Stimulated activated CD8-positive, alpha-beta memory T cell treated with anti-CD3 and anti-CD28 coated beads, Interleukin-4, amount 100 ng/mL, for 4 hours (primary cell): ENCODE measurements at regions not wholly inside any gene's neighbourhood (a gene's known extent, or its start where the extent isn't known, plus 50 kb on each side); places are given as distances from the start of the nearest gene placed in this dataset.

ENCODE experiments used
- DNase-seq, 2 donors: peaks; one replicate each; pipeline ENCODE4 v3.0.0-alpha.2; 2020; ENCODE audit warnings: low read depth in 2 of 2, low spot score in 1 of 2

GRCh38 chr18:10301831-10302483 is 152.5 kb upstream of the APCDD1 start:
- no peak for DNase-seq

DNA sequence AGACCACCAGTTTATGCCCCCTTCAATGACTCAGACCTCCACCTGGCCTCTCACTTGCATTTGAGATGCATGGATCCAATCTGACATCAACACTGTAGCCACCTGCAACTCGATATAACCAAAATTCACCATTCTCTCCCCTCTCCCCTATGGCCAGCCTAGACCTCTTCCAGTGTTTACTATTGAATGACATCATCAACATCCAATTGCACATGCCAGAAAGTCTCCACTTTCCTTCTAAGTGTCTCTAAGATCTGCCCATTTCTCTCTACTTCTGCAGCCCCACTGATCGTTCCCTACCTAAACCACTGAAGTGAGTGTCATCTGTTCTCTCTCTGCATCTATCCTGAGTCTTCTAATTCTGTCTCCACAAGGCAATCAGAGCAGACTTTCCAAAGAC is 151.3 kb upstream of the APCDD1 start:
- no peak for DNase-seq

DNA sequence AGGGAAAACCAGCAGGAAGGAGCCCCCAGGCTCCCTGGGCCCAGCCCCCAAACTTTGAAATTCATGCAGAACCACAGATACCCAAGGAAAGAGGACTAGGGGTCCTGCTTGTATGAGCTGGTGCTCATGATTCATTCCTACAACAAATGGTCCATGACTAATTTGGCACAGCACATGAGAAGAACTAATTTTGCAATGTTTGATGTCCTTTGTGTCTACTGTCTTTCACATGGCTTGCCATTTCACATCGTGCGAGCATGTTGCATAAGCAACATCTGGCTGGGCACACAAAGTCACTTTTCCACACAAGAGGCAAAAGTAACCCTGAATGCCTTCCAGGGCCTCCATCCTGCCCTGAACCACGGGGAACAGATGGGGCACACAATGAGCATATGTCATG is 149.6 kb upstream of the APCDD1 start:
- DNase-seq, result no peak

- DNase-seq, result no peak
Measured at GRCh38 chr18:10306779-10307178, 147.7 kb upstream of the APCDD1 start.

GRCh38 chr18:10308154-10308553 is 146.3 kb upstream of the APCDD1 start:
- DNase-seq, result no peak

- no peak for DNase-seq
Measured at GRCh38 chr18:10310626-10311025, 143.8 kb upstream of the APCDD1 start.

DNA sequence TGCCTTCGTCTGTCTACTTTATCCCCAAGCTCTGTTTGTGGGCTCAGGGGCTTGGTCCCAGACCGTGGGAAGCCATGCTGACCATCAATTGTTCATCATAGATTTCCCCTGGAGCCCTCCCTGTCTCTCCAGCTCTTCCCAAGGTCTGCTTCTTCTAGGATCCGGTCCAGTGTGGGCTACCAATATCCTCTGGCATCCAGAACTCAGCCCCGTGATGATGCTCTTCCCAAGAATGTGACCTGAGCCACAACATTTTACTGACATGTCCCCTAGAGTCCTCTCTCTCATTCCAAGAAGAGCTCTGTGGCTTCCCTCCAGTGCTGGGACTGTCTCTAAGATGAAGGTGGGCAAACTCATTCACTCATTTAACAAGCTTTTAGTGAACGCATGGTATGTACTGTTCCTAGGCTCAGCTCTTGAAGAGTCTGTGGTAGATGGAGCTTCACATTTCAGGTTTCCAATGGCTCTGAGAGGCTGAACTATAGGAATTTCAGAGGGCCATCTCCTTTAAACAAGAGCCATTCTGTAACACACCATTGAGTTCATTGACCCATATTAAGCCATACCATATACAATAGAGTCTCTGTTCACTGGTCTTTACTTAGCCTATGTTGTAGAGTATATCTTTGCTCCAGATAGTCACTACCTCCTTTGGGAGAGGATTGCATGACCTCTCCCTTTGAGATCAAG is 142.0 kb upstream of the APCDD1 start:
- DNase-seq, result no peak

GRCh38 chr18:10313016-10313342 is 141.5 kb upstream of the APCDD1 start:
- no peak for DNase-seq

- DNase-seq, result no peak
Measured at GRCh38 chr18:10314066-10314465, 140.4 kb upstream of the APCDD1 start.

DNA sequence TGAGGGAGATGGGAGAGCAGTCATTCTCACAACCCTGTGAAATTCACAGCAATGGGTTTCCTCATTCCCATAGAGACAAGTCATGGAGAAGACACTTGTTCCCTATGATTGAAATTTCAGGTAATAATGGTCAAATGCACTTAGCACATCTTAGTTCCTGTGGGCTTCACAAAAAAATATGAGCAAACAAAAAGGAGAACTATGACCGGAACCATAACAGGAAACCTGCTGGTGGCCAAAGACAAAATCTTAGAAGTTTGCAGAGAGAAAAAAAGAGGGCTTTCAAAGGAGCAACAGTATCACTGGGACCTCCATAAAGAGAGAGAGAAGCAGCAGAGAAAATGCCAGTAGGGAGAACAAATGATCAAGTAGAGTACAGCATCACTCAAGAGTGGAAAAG is 138.9 kb upstream of the APCDD1 start:
- DNase-seq, result no peak

- no peak for DNase-seq
Measured at GRCh38 chr18:10316778-10317177, 137.7 kb upstream of the APCDD1 start.

DNA sequence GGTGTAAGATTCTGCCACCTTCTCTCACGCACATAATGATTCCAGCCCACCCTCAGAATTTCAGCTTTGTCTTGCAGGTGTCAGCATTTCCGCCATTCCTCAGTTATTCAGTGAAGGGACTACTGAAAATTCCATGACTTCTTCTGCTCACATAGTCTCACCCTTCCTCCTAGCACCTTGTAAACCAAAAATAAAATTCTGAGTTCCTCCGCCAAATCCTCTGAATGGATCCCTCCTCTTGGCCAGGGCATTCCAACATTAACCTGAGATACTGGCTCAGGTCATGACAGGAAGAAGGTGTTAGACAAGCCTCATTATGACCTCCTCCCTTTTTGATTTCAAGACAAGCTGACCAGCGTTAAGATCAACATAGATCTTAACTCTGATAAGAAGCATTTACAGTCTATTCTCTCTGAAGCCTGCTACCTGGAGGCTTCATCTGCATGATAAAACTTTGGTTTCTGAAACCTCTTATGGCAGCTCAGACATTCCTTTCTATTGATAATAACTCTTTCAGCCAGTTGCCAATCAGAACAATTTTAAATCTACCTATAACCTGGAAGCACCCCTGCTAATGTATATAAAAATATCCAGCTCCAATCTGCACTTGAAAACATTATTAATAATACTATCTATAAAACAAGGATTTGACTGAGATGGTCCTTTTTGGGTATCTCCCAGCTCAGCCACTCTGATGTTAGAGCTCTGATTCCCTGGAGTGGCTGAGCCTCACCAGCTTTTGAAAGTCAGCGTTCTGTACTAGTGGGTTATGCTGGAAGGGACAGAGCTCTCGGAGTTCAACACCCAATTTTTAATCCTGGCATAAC is 136.4 kb upstream of the APCDD1 start:
- no peak for DNase-seq

DNA sequence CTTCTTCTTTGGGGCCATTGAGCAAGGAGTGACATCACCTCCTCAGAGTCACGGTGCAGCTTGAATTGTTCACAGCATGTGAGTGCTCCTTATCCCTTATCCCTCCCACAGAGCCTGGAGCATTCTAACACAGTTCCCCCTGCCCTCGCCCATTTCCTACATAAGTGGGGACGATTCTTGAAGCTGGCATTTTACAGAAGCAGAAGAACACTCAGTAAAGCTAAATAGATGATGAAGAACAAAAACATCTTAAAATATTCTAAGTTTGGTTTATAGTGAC is 135.8 kb upstream of the APCDD1 start:
- no peak for DNase-seq

DNA sequence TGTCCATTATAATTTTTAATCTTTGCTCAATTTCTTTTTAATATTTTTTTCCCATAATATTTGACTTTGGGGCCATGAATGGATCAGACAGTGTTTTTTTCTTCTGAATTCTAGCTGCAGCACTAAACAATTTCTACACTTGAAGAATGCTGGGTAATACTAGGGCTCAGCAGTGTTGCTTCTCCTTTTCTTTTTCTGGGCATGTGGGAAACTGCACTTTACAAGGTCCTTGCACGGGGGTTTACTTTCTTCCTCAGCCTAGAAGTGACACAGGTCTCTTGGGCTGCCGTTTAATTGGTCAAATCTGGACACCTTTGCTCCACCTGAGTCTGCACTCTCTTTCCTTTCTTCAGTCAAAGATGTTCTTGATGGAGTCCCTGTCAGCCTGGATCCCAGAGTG is 135.4 kb upstream of the APCDD1 start:
- no peak for DNase-seq

DNA sequence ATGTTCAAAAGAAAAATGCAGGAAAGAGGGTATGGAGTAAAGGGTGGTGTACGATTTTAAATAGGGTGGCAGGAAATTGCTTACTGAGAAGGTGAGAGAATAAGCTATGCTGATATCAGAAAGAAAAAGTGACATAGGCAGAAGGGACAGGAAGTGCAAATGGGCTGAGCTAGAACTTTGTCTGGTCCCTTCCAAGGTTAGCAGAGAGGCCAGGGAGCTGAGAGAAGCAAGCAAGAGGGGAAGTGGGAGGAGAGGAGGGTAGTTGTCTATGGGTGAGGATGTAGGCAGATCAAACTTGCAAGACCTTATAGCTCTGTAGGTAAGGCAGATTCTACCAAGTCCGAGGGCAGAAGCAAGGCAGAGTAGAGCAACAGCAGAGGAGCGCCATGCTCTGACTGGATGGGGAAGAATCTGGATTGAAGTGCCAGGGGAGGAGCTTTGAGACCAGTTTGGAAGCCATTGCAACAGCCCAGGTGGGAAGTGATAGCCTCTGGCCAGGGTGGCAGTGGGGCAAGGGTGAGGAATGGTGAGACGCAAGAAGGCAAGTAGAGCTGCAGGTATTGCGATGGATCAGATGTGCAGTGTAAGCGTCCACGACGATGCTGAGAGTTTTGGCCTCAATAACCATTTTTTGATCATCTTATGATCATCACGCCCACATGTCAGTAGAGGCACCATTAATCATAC is 134.4 kb upstream of the APCDD1 start:
- no peak for DNase-seq

DNA sequence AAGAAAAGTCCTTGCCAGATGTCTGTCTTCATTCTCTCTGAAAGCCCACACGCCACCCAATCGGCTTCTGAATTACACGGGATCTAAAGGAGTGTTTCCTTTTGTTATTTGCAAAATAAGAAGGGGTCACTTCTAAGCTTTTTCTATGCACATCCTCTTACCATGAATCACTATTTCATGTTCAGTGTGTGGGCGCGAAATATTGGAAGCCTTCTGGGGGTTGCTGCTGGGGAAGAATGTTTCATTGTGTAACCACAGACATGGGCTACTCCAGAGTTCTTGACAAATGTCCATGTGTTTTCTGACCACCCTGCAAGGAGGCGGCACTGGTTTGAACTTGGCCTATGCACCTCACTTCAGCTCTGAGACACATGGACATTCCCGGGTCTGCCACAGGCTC is 133.6 kb upstream of the APCDD1 start:
- no peak for DNase-seq

- no peak for DNase-seq
Measured at GRCh38 chr18:10321576-10321975, 132.9 kb upstream of the APCDD1 start.

GRCh38 chr18:10322004-10322403 is 132.4 kb upstream of the APCDD1 start:
- DNase-seq, result no peak

DNA sequence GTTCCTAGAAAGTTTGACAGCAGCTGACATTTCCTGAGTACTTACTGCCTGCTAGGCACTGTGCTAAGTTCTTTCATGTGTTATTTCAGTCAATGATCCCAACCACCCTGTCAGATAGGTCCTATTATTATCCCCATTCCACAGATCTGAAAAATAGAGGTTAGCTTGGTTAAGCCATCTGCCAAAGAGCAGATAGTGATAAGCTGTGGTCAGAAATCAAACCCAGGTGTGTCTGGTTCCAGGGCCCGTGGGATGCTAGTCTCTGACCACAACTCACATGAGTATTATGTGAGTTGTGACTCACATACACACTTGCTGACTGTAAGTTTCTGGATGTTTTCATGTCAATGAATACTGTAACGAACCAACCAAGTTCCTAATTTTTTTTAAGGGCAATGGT is 132.0 kb upstream of the APCDD1 start:
- no peak for DNase-seq

- no peak for DNase-seq
Measured at GRCh38 chr18:10329101-10329500, 125.3 kb upstream of the APCDD1 start.

GRCh38 chr18:10330428-10330827 is 124.0 kb upstream of the APCDD1 start:
- DNase-seq, result no peak

GRCh38 chr18:10332452-10332851 is 122.0 kb upstream of the APCDD1 start:
- DNase-seq, result no peak
